ENCODE measurements at regions not wholly inside any gene's neighbourhood (a gene's known extent, or its start where the extent isn't known, plus 50 kb on each side); places are given as distances from the start of the nearest gene placed in this dataset.

- TF ChIP-seq CTCF (IDR thresholded peaks at IDR 0.05), result no peak
- no peak overlapping the region for H3K27ac ChIP-seq (ENCODE audit: low read depth in 1 of 2, low read length in 2 of 2)
- no peaks in the 10 kb centered on the region for H3K27me3 ChIP-seq (ENCODE audit: control insufficient read depth in 1 of 2, insufficient read depth in 2 of 2, low read length in 2 of 2)
- no peaks in the 10 kb centered on the region for H3K9me3 ChIP-seq (ENCODE audit: control insufficient read depth in 1 of 2, insufficient read depth in 1 of 2, low read length in 2 of 2)
- H3K4me1 Mint-ChIP-seq (ENCODE audit: low read depth), result no peaks in the 10 kb centered on the region
- CTCF ChIA-PET, result no interaction called here
- no peaks in the 10 kb centered on the region for H3K36me3 ChIP-seq (ENCODE audit: insufficient read depth, low read length)
- no peak overlapping the region for H3K4me3 Mint-ChIP-seq
- POLR2A ChIA-PET, result no interaction called here
- ATAC-seq (ENCODE audit: poor library complexity) (no peak), DNase-seq (no peak)
- H3K9me3 Mint-ChIP-seq, result no peaks in the 10 kb centered on the region
- H3K27ac Mint-ChIP-seq, result no peak overlapping the region
- H3K4me3 ChIP-seq (ENCODE audit: low read length), result no peak overlapping the region
- no peaks in the 10 kb centered on the region for H3K27me3 Mint-ChIP-seq
- H3K4me1 ChIP-seq (ENCODE audit: insufficient read depth, low read length), result no peaks in the 10 kb centered on the region
- intact Hi-C loops (cut with DNase I, micrococcal nuclease), result no loop called here
- peaks cover 36% of the 10 kb centered on the region for H3K36me3 Mint-ChIP-seq (ENCODE audit: low read depth)
Observed at GRCh38 chr7:66869660-66870450, 51.2 kb upstream of the TMEM248 start.

GRCh38 chr7:66871076-66871475, 49.9 kb upstream of the TMEM248 start:
- Mint-ChIP-seq H3K36me3 (ENCODE audit: low read depth) (peaks cover 36% of the 10 kb centered on the region), H3K4me3 (no peak overlapping the region), H3K9me3 (no peaks in the 10 kb centered on the region), H3K4me1 (ENCODE audit: low read depth) (no peaks in the 10 kb centered on the region), H3K27ac (no peak overlapping the region), H3K27me3 (no peaks in the 10 kb centered on the region)
- H3K36me3 ChIP-seq (ENCODE audit: insufficient read depth, low read length), result no peaks in the 10 kb centered on the region
- no peak for ATAC-seq (ENCODE audit: poor library complexity)
- no peaks in the 10 kb centered on the region for H3K4me1 ChIP-seq (ENCODE audit: insufficient read depth, low read length)
- H3K9me3 ChIP-seq (ENCODE audit: control insufficient read depth in 1 of 2, insufficient read depth in 1 of 2, low read length in 2 of 2), result no peaks in the 10 kb centered on the region
- no peak overlapping the region for H3K27ac ChIP-seq (ENCODE audit: low read depth in 1 of 2, low read length in 2 of 2)
- ChIA-PET POLR2A (no interaction called here), CTCF (no interaction called here)
- intact Hi-C loops (cut with DNase I, micrococcal nuclease), result no loop called here
- TF ChIP-seq CTCF (IDR thresholded peaks at IDR 0.05), result no peak
- no peaks in the 10 kb centered on the region for H3K27me3 ChIP-seq (ENCODE audit: control insufficient read depth in 1 of 2, insufficient read depth in 2 of 2, low read length in 2 of 2)
- H3K4me3 ChIP-seq (ENCODE audit: low read length), result no peak overlapping the region
- DNase-seq, result no peak
